Upper lobe of left lung (tissue), 6 donors: ENCODE measurements at regions not wholly inside any gene's neighbourhood (a gene's known extent, or its start where the extent isn't known, plus 50 kb on each side); places are given as distances from the start of the nearest gene placed in this dataset.

Experiments used
- ATAC-seq, 2 donors: fragments of 200-7000 bp; cut with Tn5 transposase; one replicate each; pipeline ENCODE4 v1.9.1; 2022; ENCODE audit warnings: mild to moderate bottlenecking in 2 of 2, moderate library complexity in 2 of 2; ENCODE audit not compliant: low FRiP score in 2 of 2
- DNase-seq, 2 donors: peaks; one replicate each; pipeline ENCODE4 v3.0.0-alpha.2; 2019 to 2020
- H3K27ac ChIP-seq, 4 donors: fragments of 200-600 bp; sonication (generic); one replicate each; pipeline ENCODE4 v1.5.1; 2016 to 2019
- H3K27me3 ChIP-seq, 4 donors: fragments of 200-600 bp; sonication (generic); one replicate each; pipeline ENCODE4 v1.5.1; 2017 to 2019
- H3K36me3 ChIP-seq, 4 donors: fragments of 200-600 bp; sonication (generic); one replicate each; pipeline ENCODE4 v1.5.1; 2016 to 2019
- H3K4me1 ChIP-seq, 4 donors: fragments of 200-600 bp; sonication (generic); one replicate each; pipeline ENCODE4 v1.5.1; 2018 to 2019
- H3K4me3 ChIP-seq, 4 donors: fragments of 200-600 bp; sonication (generic); one replicate each; pipeline ENCODE4 v1.5.1; 2017 to 2019; ENCODE audit warnings: mild to moderate bottlenecking in 2 of 4, moderate library complexity in 1 of 4
- H3K9me3 ChIP-seq, 4 donors: fragments of 200-600 bp; sonication (generic); one replicate each; pipeline ENCODE4 v1.5.1; 2018 to 2019
- CTCF ChIP-seq, 6 experiments: fragments of 450-650 bp in 4 of 6; fragments of 200-600 bp in 2 of 6; sonication (generic) in 2 of 6; IDR thresholded peaks; one replicate each; pipeline ENCODE4 v1.5.1; 2016 to 2019; ENCODE audit warnings: antibody characterized with exemption in 6 of 6
- EP300 ChIP-seq, 4 donors: sonication (generic); formaldehyde crosslinking; IDR thresholded peaks; one replicate each; pipeline ENCODE4 v1.5.1; 2017; ENCODE audit warnings: antibody characterized with exemption in 4 of 4, control low read depth in 2 of 4
- POLR2A ChIP-seq, 4 donors: fragments of 450-650 bp; IDR thresholded peaks; one replicate each; pipeline ENCODE4 v1.5.1; 2016 to 2017; ENCODE audit warnings: antibody characterized with exemption in 4 of 4, mild to moderate bottlenecking in 2 of 4
- POLR2AphosphoS5 ChIP-seq, 2 donors: sonication (generic); formaldehyde crosslinking; IDR thresholded peaks; one replicate each; pipeline ENCODE4 v1.5.1; 2017; ENCODE audit warnings: antibody characterized with exemption in 2 of 2
- WGBS, 2 donors: methylation state at CpG; one replicate each; pipeline ENCODE4 v1.1.5; 2017 to 2018; 5-methylcytosine and 5-hydroxymethylcytosine counted together
- donor health status: DM: no; HTN: no; CAD: no; lungs with moderate emphysema.
- donor health status: DM: no; HTN: yes; CAD: no; lungs with severe emphysema.

GRCh38 chr7:42617806-42618457 lies 293.9 kb downstream of the C7orf25 start:
- no peak for ATAC-seq

GRCh38 chr7:42617071-42617765 lies 294.7 kb downstream of the C7orf25 start:
- Histone ChIP-seq H3K36me3 (no peaks in the 10 kb centered on the region), H3K9me3 (no peaks in the 10 kb centered on the region), H3K27me3 (no peaks in the 10 kb centered on the region), H3K4me1 (no peaks in the 10 kb centered on the region), H3K27ac (no peak overlapping the region), H3K4me3 (no peak overlapping the region)
- DNase-seq (peak in 1 of 2 donors; percentile 1), ATAC-seq (peak; percentile 32 to 34)
- 77 to 85% methylated on average over 5 to 6 of the region's 6 CpGs for whole genome bisulfite sequencing, 2 donors
- TF ChIP-seq POLR2A (IDR thresholded peaks at IDR 0.05) (no peak), EP300 (IDR thresholded peaks at IDR 0.05) (no peak), POLR2AphosphoS5 (IDR thresholded peaks at IDR 0.05) (no peak), CTCF (IDR thresholded peaks at IDR 0.05) (no peak)

More at GRCh38 chr7:42617806-42618457, 293.9 kb downstream of the C7orf25 start:
- H3K4me3 ChIP-seq = no peak overlapping the region
- peak in 1 of 2 donors; percentile 16 for DNase-seq
- H3K4me1 ChIP-seq = no peaks in the 10 kb centered on the region
- H3K9me3 ChIP-seq = no peaks in the 10 kb centered on the region
- H3K27me3 ChIP-seq = no peaks in the 10 kb centered on the region
- H3K36me3 ChIP-seq = no peaks in the 10 kb centered on the region
- TF ChIP-seq POLR2AphosphoS5 (IDR thresholded peaks at IDR 0.05) (no peak), POLR2A (IDR thresholded peaks at IDR 0.05) (no peak)
- H3K27ac ChIP-seq = no peak overlapping the region
- WGBS, 2 donors = 49 to 67% methylated on average over 5 to 8 of the region's 8 CpGs

GRCh38 chr7:42614636-42615035 lies 297.2 kb downstream of the C7orf25 start:
- Histone ChIP-seq H3K27me3 (no peaks in the 10 kb centered on the region), H3K4me1 (no peaks in the 10 kb centered on the region), H3K36me3 (no peaks in the 10 kb centered on the region), H3K9me3 (no peaks in the 10 kb centered on the region), H3K4me3 (no peak overlapping the region), H3K27ac (no peak overlapping the region)
- ATAC-seq (no peak), DNase-seq (no peak)
- TF ChIP-seq POLR2AphosphoS5 (IDR thresholded peaks at IDR 0.05) (no peak), POLR2A (IDR thresholded peaks at IDR 0.05) (no peak), EP300 (IDR thresholded peaks at IDR 0.05) (no peak), CTCF (IDR thresholded peaks at IDR 0.05) (no peak)
- 97 to 98% methylated on average over 4 of the region's 4 CpGs for WGBS, 2 donors

GRCh38 chr7:42611961-42612360 lies 299.9 kb downstream of the C7orf25 start:
- WGBS, 2 donors = 43 to 60% methylated on average over 1 of the region's 1 CpG
- H3K4me3 ChIP-seq = no peak overlapping the region
- H3K27ac ChIP-seq = no peak overlapping the region
- ATAC-seq (no peak), DNase-seq (no peak)
- H3K27me3 ChIP-seq = no peaks in the 10 kb centered on the region
- no peak for TF ChIP-seq CTCF (IDR thresholded peaks at IDR 0.05)
- no peak for TF ChIP-seq EP300 (IDR thresholded peaks at IDR 0.05)
- TF ChIP-seq POLR2A (IDR thresholded peaks at IDR 0.05) = no peak
- TF ChIP-seq POLR2AphosphoS5 (IDR thresholded peaks at IDR 0.05) = no peak
- no peaks in the 10 kb centered on the region for H3K9me3 ChIP-seq
- H3K4me1 ChIP-seq = no peaks in the 10 kb centered on the region
- no peaks in the 10 kb centered on the region for H3K36me3 ChIP-seq

- Histone ChIP-seq H3K9me3 (no peaks in the 10 kb centered on the region), H3K27ac (no peak overlapping the region), H3K4me3 (no peak overlapping the region), H3K36me3 (no peaks in the 10 kb centered on the region), H3K4me1 (no peaks in the 10 kb centered on the region), H3K27me3 (no peaks in the 10 kb centered on the region)
- ATAC-seq (no peak), DNase-seq (no peak)
- WGBS, 2 donors = 75 to 84% methylated on average over 7 of the region's 7 CpGs
- no peak for TF ChIP-seq POLR2AphosphoS5 (IDR thresholded peaks at IDR 0.05)
- TF ChIP-seq CTCF (IDR thresholded peaks at IDR 0.05) = no peak
- TF ChIP-seq EP300 (IDR thresholded peaks at IDR 0.05) = no peak
- TF ChIP-seq POLR2A (IDR thresholded peaks at IDR 0.05) = no peak
Measured at GRCh38 chr7:42611289-42611928, 300.5 kb downstream of the C7orf25 start.
